Forelimb muscle (tissue), 1 donor: ENCODE measurements at regions not wholly inside any gene's neighbourhood (a gene's known extent, or its start where the extent isn't known, plus 50 kb on each side); places are given as distances from the start of the nearest gene placed in this dataset.

Experiments
- DNase-seq: peaks from one replicate; pipeline ENCODE4 v3.0.0-alpha.2; 2013; ENCODE audit warnings: low read depth

- no peak for DNase-seq
Measured at GRCh38 chr19:30708416-30709178, 336.4 kb downstream of the ZNF536 start.

DNA sequence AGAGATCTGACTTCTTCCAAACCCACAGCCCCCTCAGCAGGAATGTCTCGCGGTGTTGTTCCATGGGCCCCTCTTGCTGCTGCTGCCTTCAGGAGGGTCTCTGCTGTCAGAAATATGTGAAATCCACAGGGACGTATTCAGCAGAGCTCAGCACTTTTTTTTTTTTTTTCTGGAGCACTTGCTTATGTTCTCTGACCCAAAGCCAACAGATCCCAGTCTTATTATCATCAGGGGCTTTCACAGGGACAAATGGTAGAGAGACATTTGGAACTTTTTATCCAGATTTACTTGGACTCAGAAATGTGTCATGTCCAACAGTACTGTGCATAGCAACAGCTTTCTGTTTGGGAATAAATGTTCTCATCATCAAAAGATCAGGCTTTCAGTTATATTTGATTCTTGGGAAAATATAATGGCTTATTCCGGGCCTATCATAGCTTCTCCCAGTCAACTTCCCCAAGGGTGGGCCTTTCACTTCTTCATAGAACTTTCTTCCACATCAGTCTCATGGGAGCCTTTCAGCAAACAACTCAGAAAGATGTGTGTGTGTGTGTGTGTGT, 332.7 kb downstream of the ZNF536 start:
- no peak for DNase-seq

DNA sequence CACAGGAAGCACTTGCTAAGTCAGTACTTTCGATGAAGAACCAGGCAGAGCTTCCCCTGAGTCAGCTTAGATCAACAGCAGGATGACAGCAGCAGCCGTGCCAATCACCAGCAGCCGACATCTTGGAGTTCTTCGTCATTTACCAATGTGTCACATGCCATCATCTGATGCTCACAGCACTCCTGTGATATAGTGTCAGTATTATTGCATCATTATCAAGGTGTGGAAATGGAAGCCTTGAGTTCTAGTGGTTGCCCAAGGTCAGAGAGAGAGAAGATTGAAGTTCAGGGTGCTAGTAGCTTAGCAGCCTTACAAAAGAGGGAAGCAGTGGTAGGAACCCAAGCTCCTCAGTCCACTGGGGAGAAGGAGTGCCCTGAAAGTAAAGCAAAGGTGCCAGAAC, 331.5 kb downstream of the ZNF536 start:
- DNase-seq: no peak

- no peak for DNase-seq
Measured at GRCh38 chr19:30701178-30701577, 329.0 kb downstream of the ZNF536 start.

- no peak for DNase-seq
Measured at GRCh38 chr19:30699871-30700280, 327.7 kb downstream of the ZNF536 start.

- DNase-seq: no peak
Measured at GRCh38 chr19:30696514-30696913, 324.3 kb downstream of the ZNF536 start.

- DNase-seq: no peak
Measured at GRCh38 chr19:30695171-30695875, 323.1 kb downstream of the ZNF536 start.

GRCh38 chr19:30694156-30694755, 322.1 kb downstream of the ZNF536 start:
- DNase-seq: no peak

GRCh38 chr19:30692879-30693503, 320.8 kb downstream of the ZNF536 start:
- no peak for DNase-seq

GRCh38 chr19:30692181-30692811, 320.1 kb downstream of the ZNF536 start:
- DNase-seq: no peak

- DNase-seq: no peak
Measured at GRCh38 chr19:30691819-30692166, 319.6 kb downstream of the ZNF536 start.

GRCh38 chr19:30690935-30691818, 319.0 kb downstream of the ZNF536 start:
- DNase-seq: no peak

DNA sequence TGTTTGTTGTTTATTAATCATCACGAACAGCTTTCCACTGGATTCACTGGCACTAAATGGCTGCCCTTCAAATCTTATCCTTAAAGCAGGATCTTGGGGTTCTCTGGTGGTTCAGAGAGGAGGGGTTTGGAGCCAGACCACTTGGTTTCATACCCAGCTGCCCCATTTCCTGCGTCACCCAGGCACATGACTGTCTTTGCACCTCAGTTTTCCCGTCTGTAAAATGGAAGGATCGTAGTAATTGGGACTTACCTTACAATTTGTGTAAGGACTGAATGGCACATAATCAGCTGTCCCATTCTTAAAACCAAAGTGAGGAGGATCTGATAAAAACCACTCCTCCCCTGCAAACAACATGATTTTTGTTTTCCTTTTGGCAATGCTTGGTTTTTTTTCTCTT, 318.3 kb downstream of the ZNF536 start:
- DNase-seq: no peak

GRCh38 chr19:30689474-30689873, 317.3 kb downstream of the ZNF536 start:
- DNase-seq: no peak

DNA sequence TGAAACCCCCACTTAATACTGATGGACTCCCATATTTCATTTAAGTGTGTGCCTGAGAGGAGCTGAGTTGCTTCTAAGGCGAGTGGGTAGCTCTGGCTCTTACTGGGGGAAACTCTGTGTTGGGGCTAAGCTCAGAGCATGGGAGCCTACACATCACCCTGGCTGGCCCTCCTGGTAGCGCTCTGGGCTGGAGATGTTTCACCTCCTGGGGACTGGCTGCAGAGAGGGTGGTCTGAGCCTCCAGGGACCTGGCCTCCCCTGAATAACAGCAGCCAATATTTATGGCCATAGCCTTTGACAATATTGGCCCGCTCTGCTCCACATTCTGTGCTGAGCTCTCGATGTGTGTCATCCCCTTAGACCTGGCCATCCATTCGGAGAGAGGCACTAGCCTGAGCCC, 316.5 kb downstream of the ZNF536 start:
- no peak for DNase-seq

DNA sequence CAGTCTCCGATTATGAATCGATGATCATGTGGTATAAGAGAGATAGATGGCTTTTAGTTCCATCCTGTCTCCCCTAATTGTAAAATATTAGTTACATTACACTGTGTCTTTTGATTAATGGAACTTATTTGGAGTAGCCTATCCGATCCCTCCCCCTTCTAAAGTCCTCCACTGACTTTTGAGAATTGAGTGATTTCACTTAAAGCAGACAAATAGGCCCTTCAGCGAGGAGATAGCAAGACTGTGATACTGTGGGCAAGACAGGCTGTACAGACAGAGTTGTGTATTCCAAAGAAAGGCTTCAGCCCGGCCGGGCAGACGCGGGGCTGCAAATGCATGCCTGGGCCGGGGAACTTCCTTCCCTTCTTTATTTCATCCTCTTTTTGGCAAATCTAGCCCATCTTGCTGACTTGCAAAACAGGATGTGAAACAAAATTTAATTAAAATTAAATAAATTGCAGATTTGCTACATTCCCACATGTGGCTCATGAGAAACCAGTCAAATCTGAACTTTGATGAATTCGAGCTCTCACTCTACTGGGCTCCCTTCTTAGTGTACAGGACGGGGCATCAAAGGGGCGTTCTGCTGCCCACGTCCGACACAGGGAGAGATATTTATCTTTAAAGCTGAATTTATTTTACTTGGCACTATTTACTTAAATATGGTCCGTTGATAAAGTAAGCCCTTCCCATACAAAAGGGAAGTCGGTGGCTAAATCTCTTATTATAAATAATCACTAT, 314.8 kb downstream of the ZNF536 start:
- no peak for DNase-seq

DNA sequence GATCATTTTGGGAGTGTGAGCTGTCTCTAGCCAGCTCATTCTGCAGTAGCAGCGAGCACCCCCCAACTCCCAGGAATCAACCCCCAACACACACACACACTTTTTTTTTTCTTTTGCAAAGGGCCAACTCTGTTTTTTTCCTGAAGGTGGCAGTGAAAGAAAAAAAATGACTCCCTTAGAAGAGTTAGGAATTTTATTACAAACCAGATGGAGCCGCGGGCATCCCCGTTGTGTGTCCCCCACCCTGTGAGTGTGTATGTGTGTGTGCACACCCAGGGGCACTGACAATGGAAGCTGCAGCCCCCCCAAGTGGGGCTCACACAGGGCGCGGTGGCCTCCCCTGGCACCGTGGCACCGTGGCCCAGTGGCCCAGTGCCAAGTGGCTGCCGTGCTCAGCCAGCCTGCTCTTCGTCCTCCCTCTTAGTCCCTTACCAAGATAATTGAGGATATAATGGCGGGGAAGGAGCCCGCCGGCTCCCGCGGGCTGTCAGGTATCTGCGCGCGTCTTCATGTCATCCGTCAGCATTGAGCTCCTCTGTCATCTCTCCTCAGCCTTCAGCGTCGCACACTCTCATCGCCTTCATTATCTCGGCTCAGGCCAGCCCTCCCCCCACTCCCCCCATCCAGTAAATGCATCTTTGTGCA, 314.1 kb downstream of the ZNF536 start:
- no peak for DNase-seq

- no peak for DNase-seq
Measured at GRCh38 chr19:30685426-30686000, 313.3 kb downstream of the ZNF536 start.

DNA sequence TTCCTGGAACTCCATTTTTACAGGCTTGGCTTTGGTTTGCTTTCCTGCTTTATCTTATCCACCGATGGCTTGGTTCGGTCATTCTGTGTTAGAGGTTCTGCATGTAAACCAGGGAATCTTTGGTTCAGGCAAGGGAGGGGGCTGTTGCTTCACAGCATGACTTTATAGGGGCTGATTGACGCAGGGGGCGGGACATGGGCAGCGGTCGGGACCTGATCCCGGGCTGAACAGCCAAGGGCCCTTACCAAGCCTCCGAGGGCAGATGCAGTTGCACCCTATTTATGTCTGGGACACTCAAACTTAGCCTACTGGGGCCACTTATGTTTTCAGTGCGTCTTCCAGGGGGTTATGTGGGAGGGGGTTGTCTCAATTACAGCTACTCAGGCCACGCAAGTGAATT, 312.4 kb downstream of the ZNF536 start:
- no peak for DNase-seq
